Choroid plexus epithelial cell (primary cell): ENCODE measurements at regions not wholly inside any gene's neighbourhood (a gene's known extent, or its start where the extent isn't known, plus 50 kb on each side); places are given as distances from the start of the nearest gene placed in this dataset.

Experiments
- DNase-seq: peaks from one replicate; pipeline ENCODE4 v3.0.0-alpha.2; 2010; ENCODE audit warnings: low read depth
- H3K4me3 ChIP-seq: 2 replicates; pipeline ENCODE4 v1.5.1; 2011; ENCODE audit warnings: low read depth, mild to moderate bottlenecking, control low read depth, low read length, moderate library complexity
- CTCF ChIP-seq: conservative IDR thresholded peaks from 2 replicates; pipeline ENCODE4 v1.5.1; 2011; ENCODE audit warnings: low read depth, mild to moderate bottlenecking, control low read depth, inconsistent platforms, low read length, moderate library complexity

DNA sequence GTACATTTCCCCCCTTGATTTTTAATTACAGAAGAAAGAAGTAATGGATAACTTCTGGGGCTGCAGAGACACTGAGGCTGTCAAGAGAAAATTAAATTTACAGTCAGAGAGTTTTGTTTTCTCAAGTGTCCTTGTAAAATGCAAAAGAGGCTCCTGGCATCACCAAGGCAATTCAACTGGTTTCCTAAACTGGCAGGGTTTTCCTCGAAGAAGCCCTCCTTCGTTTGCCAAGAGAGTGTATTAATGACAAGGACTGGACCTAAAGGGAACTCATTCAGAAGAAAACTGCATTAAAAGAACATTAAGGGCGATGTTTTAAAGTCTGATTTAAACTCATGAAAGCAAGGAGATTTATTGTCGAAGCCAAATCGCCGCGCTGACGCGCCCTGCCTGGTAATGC lies 476.9 kb downstream of the ZSWIM6 start:
- no peak for TF ChIP-seq CTCF
- H3K4me3 ChIP-seq = no peak overlapping the region
- no peak for DNase-seq

DNA sequence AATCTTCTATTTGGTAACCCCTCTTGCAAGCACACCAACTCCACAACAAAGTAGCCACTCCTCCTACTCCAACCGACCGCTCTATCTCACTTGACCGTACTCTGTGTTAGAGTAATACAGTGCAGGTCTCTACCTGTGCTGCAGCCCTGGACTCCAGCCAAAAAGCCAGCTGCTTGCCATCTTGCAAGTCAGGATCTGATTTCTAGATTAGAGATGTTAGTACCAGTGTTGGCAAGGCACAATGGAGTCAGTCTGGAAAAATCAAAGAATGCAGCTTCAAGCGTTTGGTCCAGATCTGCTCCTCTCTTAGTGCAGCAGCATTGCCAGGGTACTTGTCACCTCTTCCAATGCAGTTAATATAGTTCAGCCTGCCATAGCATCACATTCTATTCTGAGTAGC lies 477.6 kb downstream of the ZSWIM6 start:
- no peak overlapping the region for H3K4me3 ChIP-seq
- TF ChIP-seq CTCF = no peak
- DNase-seq = no peak

GRCh38 chr5:61811052-61811451 lies 479.0 kb downstream of the ZSWIM6 start:
- DNase-seq = no peak
- no peak for TF ChIP-seq CTCF
- H3K4me3 ChIP-seq = no peak overlapping the region

- DNase-seq = no peak
- TF ChIP-seq CTCF = no peak
- no peak overlapping the region for H3K4me3 ChIP-seq
These were observed 481.3 kb downstream of the ZSWIM6 start for GRCh38 chr5:61813361-61813760.

DNA sequence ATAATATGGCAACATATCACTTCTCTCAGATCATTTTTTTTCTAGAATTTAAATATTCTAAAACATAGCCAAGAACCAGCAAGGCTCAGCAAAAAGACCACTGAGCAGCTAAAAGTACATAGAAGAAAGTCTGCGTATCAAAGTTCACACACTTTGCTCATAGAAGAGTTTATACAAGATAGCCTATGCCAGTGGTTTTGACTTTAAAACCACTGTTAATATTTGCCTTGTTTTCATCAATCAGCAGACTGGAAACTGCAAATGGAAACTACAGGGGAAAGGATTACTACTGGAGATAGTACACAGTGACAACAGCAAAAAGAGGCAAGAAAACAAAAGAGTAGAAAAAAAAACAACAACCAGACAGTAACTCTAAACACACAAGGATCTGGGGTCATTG lies 483.3 kb downstream of the ZSWIM6 start:
- no peak overlapping the region for H3K4me3 ChIP-seq
- no peak for TF ChIP-seq CTCF
- DNase-seq = no peak

- no peak for DNase-seq
- H3K4me3 ChIP-seq = no peak overlapping the region
- no peak for TF ChIP-seq CTCF
These were observed 484.1 kb downstream of the ZSWIM6 start for GRCh38 chr5:61816146-61816545.

GRCh38 chr5:61816585-61817450 lies 484.8 kb downstream of the ZSWIM6 start:
- no peak for DNase-seq
- no peak overlapping the region for H3K4me3 ChIP-seq
- TF ChIP-seq CTCF = no peak
